NCI-H1436 (cell line): ENCODE measurements at regions not wholly inside any gene's neighbourhood (a gene's known extent, or its start where the extent isn't known, plus 50 kb on each side); places are given as distances from the start of the nearest gene placed in this dataset.
A peak's percentile ranks its signal among the peaks of the same experiment; 100 is the strongest.
"Not testable (repeated sequence)": the region's sequence is repeated elsewhere in the genome, so short reads cannot be mapped to it uniquely, and the experiment has no call there.

Source experiments
- DNase-seq: peaks from one replicate; lab custom pipeline; 2025; lab: John Stamatoyannopoulos, UW

DNA sequence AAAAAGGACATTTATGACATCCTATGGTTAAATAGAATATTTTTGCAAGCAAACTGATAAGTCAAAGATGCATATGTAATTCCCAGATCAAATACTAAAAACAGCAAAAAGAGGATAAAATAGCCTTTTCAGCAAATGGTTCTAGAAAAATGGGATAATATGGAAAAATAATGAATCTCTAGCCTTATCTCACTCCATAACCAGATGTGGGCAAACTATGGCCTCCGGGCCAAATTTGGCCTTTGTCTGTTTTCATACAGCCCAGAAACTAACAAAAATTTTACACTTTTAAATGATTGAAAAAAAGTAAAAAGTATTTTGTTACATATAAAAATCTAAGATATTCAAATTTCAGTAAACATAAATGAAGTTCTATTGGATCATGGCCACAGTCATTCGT lies 215.4 kb upstream of the PRSS1 start:
- no peak for DNase-seq

DNA sequence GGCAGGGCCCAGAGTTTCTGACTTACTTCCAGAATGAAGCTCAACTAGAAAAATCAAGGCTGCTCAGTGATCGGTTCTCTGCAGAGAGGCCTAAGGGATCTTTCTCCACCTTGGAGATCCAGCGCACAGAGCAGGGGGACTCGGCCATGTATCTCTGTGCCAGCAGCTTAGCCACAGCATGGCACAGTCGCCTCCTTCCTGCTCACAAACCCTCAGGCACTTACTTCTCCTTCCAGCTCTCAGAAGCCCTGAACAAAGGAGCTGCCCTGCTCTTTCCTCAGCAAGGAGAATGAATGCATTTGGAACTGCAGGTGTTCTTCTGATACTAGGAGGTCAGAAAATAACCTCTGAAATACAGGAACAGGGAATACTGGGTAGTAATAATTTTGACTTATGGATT lies 219.7 kb upstream of the PRSS1 start:
- no peak for DNase-seq

DNA sequence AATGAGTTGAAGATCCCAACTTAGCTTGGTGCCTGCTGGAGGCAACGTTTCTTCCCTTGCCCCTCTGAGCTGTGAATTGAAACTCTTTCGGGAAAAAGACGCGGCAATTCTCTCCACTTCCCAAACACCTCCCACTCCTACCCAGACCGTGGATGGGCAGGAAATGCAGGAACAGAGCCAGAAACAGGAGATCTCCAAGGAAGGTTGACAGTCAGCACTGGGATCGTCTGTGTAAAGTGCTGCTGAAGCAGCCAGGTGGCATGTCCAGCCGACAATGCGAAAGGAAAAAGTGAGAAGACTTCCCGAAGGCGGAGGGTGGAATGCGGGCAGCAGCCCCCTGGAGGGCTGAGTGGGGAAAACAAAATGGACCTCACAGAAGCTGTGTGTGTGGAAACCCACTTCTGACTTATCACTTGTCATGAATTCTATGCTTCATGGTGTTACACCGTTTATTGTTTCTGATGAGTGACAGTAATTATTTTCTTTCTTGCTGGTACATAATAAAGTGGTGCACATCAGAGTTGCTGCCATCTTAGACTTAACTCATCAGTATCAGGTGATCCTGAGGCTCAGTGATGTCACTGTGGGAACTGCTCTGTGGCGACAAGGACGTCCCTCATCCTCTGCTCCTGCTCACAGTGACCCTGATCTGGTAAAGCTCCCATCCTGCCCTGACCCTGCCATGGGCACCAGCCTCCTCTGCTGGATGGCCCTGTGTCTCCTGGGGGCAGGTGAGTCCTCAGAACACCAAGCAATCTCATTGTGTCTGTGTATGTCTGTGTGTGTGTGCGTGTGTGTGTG lies 220.5 kb upstream of the PRSS1 start:
- DNase-seq: no peak

DNA sequence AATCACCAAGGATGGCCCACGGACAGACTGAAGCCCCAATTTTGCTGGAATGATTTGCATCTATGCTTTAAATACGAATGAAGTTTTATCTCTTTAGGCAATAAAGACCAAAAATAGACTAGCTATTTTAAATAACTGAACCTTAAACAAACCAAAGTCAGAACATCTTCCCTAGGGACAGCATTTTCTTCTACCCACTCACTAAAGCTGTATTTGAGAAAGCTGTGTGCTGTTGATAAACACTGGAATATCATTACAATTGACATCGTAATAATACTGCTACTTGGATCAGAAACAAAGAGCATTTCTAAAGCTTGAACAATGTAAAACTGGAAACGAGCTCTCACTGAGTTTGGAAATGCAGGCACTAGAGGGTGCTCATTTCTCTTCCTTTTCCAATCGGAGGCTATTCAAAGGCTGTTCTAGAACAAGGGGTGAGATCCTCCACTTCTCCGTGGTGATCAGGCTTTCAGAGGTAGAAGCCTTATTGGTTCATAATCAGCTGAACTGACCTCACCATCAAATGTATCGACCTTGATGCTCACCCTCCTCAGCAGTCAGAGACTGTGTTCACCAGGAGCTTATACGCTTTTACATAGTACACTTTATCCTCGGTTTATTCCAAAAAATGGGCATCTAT lies 225.3 kb upstream of the PRSS1 start:
- no peak for DNase-seq

- no peak for DNase-seq
Observed at GRCh38 chr7:142522735-142523134, 226.5 kb upstream of the PRSS1 start.

- not testable (repeated sequence) for DNase-seq
Observed at GRCh38 chr7:142520885-142521284, 228.4 kb upstream of the PRSS1 start.

- DNase-seq: not testable (repeated sequence)
Observed at GRCh38 chr7:142520455-142520854, 228.8 kb upstream of the PRSS1 start.

DNA sequence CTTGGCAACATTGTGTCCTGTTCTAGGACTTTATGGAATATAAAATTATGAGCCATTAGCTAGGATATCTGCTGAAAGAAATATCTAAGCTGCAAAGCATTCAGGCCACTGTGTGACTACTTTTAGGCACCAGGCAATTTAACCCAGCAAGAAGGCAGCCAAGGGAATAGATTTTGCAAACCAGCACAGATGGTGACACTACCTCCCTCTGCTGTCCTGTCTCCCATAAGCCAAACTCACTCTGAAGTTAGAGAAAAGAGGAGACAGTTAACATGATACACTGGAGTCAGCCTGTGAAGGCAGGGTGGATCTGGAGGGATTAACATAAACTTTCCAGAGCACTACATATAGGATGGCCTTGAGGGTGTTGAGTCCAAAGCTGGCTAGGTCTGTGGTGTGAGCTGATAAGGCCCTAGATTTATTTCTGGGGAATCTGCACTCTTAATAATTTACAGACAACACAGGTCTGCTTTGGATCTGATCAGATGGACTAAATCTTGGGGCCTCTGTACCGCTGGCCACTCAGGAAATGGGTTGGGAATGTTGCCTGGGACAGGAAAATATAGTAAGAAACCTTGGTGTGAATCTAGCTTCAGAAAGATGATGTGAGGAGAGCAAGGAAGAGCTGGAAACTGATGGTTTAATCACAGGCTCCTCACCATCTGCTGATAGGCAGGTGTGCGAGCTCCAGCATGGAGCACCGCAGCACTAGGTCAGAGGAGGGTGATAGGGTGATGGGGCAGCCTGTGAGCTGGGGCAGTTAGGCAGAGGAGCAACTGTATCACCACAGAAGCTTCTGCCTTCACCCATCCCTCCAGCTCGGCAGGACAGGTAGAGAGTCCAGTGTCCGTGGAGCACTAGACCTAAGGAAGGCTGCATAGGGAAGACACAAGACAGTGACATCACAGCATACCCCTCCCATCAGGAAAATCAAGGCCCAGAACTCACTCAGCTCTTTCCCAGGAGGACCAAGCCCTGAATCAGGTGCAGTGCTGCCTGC lies 229.9 kb upstream of the PRSS1 start:
- DNase-seq: no peak

DNA sequence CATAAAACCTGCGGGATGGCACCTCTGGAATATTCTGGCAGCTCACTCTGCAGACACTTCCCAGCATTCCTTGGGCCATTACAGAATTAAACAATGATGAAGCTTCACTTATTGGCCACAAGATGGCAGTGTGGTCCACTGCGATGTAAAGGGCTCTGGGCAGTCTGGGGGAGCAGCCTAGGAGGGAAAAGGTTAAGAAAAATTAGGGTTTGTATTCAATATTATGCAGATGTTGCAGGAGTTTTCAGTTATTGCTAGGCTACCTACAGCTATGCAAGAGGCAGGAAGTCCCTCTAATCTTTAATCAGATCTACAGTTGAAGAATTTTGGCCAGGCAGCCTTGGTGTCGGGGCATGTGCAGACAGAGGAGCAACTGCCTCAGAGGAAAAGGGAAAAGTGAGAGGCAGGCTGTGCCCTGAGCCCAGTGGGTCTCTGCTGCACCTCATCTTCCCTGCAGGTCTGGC lies 233.2 kb upstream of the PRSS1 start:
- DNase-seq: peak; percentile 37

DNA sequence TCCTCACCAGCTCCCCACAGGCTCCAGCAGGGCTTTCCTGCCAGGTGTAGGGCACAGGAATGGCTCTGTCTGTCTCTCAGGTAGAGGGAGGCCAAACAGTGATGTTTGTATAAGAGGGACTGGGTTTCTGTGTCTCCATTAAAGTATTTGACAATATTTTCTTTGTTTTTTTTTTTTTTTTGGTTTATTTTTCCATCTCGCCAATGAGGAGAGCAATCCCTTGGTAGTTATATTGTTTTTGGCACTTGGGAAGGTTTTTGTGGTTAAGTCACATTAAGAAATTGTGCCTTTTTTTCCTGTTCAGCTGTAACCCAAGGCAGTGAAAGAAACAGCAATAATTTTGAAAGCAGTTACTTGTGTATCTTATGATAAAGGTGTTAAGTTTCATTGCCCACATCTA lies 234.6 kb upstream of the PRSS1 start:
- DNase-seq: not testable (repeated sequence)

- no peak for DNase-seq
Observed at GRCh38 chr7:142513178-142513955, 235.9 kb upstream of the PRSS1 start.

- no peak for DNase-seq
Observed at GRCh38 chr7:142511801-142512200, 237.5 kb upstream of the PRSS1 start.

DNA sequence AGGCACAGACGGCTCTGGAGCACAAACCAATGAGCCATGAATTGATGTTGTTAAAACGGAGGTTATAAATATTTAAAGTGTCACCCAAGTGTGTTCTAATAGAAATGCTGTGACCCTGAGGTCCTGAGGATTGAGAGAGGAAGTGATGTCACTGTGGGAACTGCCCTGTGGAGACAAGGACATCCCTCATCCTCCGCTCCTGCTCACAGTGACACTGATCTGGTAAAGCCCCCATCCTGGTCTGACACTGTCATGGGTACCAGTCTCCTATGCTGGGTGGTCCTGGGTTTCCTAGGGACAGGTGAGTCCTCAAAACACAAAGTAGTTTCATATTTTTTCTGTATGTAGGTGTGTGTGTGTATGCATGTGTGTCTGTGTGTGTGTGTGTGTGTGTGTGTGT lies 237.9 kb upstream of the PRSS1 start:
- DNase-seq: no peak

- not testable (repeated sequence) for DNase-seq
Observed at GRCh38 chr7:142509235-142509634, 240.0 kb upstream of the PRSS1 start.

- DNase-seq: no peak
Observed at GRCh38 chr7:142508251-142508650, 241.0 kb upstream of the PRSS1 start.

- no peak for DNase-seq
Observed at GRCh38 chr7:142507799-142508198, 241.5 kb upstream of the PRSS1 start.

GRCh38 chr7:142507066-142507465 lies 242.2 kb upstream of the PRSS1 start:
- DNase-seq: not testable (repeated sequence)

GRCh38 chr7:142506601-142507000 lies 242.7 kb upstream of the PRSS1 start:
- DNase-seq: no peak

DNA sequence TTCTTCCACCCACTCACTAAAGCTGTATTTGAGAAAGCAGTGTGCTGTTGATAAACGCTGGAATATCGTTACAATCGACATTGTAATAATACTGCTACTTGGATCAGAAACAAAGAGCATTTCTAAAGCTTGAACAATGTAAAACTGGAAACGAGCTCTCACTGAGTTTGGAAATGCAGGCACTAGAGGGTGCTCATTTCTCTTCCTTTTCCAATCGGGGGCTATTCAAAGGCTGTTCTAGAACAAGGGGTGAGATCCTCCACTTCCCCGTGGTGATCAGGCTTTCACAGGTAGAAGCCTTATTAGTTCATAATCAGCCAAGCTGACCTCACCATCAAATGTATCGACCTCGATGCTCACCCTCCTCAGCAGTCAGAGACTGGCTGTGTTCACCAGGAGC lies 245.3 kb upstream of the PRSS1 start:
- not testable (repeated sequence) for DNase-seq

DNA sequence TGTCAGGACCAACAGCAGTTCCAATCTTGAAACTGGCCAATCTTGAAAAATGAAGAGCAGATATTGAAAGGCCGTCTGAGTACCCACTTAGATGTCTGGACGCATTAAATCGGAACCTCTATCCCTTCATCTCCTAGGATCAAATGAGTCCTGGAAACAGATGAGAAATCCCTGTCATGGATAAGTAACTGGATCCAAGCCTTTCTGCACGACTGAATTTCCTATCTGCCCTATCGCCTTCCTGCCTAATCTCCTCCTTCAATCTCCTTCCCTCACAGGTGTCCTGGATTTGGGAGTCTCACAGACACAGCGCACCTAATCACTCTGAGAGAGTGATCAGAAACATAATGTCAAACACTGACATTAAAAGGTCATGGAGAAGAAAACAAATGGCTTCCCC lies 245.2 kb upstream of the PRSS58 start:
- no peak for DNase-seq

GRCh38 chr7:142501434-142501833 lies 243.6 kb upstream of the PRSS58 start:
- no peak for DNase-seq

- no peak for DNase-seq
Observed at GRCh38 chr7:142500366-142500765, 242.5 kb upstream of the PRSS58 start.
